ENCODE measurements at regions not wholly inside any gene's neighbourhood (a gene's known extent, or its start where the extent isn't known, plus 50 kb on each side); places are given as distances from the start of the nearest gene placed in this dataset.

DNA sequence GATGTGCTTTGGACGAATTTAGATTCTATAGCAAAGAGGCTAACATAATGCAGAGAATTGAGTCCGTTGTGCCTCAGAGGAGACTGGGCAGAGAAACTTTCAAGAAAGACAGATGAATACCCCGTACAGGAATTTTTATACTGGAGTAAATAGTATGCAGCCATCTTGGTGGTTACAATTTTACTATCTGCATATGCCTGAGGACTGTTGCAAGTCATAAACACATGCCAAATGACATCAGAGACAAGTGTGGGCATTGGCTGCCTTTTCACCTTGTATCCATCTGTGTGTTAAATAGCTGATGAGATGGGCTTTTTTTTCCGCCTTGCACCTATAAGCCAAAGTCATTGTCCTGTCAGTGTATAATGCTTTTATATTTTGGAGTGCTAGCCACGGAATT lies 267.5 kb upstream of the SP4 start:
- DNase-seq: no peak

DNA sequence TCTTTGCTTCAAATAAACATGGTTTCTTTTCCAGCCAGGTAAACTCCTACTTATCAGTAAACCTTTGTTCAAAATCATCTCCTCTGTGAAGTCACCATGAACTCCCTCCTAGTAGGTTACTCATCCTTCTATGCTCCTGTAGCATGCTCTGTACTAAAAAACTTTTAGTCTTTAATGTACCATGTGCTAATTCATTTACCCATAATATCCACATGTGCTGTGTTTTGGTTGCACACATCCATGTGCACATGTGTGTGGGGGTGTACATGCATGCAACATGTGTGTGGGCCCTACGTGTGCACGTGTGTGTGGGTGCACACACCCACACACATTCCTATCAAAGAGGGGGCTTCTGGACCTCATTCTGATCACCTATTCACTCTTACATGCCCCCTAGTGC lies 259.9 kb upstream of the SP4 start:
- no peak for DNase-seq

DNA sequence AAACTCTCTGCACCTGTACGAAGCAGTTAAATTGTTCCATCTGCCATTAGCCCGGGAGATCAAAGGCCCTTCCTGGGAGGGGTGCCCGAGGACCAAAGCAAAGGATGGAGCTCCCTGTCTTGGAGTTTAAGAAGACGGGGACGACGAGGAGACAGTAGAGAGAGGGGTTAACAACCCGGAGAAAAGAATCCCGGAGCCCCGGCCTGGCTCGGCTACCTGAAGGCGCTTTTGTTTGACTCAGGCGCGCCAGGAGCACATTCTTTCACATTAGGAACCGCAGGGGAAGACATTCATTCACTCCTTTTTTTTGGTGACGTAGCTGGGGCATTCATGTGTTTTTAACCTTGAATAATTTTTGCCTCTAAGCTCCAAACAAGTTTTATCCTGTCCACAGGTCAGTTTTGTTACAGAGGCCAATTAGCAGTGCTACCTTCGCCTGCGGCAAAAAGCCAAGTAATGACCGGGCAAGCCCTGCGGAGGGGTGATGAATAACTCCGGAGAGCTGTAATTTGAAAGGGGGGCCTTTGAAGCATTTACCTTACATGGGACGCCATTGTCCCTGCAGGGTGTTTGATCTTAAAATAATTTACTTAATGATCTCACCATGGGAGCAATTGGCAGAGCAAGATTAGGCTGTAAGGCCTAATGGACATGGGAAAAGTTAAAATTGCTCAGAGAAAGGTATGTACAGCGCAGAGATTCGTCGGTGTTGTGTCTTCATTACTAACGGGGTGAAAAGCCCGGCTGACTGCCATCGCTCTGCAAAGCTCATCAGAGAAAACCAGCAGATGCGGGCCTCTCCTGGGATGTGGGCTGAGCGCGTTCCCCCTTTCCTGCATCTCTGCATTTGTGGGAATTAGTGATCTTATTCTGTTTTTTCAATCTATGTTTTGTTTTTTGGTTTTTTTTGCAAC lies 258.0 kb upstream of the SP4 start:
- DNase-seq: no peak

DNA sequence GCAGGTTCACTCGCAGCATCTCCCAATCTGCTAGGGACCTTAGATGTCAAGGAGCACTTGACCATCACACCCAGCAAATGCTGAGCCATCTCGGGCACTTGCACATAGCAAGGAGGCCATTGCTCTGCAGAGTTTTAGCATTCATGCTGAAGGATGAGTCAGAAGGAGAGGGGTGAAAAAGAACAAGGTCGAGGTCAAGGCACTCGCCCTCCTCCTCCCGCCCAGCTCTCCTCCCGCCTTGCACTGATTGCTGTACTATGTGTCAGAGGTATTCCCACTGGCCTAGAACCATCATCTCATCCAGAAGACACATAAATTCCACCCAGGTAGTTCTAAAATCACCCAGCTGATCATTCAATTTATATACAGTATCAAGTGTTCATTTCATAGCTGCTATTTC lies 255.1 kb upstream of the SP4 start:
- no peak for DNase-seq

DNA sequence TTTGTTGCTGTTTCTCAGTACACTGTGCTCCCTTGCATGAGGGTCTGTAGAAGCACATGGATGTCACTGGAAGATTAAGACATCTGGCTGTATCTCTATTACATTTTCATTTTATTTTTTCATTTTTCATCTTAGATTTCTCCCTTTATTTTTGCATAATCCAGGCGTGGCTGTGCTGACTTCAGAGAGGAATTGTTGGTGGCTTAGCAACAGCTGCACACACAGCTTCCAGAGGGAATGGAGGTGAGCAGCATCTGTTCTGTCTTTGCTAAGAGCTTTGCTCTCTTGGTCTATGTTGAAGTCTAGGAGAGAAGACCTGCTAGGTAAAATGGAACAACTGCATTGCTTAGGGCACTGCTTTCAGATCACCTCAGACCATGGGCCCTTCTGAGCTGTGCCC lies 254.4 kb upstream of the SP4 start:
- DNase-seq: no peak

DNA sequence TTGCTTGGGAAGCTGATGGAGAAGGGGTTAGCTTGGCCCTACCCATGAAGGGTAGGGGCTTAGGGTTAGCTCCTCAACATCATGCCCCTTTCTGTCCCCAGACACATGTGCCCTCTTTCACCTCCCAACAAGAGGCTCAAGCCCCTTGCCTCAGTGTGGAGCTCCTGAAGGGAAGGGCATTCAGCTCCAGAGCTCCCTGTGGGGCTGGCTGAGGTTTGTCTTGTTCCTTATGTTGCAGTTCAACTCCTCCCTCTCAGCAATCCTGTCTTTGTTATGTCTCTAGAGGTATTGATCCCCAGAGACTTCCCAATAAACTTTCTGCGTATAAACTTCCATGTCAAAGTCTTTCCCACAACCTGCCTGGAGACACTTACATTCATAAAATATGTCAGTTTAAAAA lies 252.2 kb upstream of the SP4 start:
- DNase-seq: no peak

DNA sequence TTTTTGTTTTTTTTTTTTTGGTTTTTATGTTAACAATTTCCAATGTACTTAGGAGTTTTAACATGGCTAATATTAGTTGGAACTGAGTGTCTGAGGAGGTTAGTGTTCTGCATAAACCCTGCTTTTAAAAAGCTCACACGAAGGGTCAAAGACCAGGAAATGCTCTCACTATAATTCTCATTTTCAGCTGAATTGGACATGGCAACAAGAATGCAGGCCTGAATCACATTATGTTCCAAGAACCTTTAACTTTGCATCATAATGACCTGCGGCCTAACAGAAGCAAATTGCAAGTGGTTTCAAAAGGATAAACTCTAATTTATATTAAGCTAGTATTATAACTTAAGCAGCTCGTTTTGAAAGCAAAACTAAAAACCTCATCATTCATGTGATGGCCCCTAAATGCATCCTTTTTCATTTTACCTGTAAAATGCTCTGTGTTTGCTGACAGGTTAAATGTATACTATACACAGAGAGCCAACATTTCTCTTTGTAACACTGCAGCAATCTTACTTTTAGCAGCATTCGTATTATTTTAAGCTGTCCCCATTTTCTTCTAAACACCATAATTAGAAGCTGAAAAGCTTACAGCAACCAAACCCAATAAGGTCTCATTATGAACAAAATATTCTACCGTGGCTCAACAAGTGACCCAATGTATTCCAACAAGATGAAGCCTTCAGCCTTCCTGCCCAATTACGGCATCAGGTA lies 242.8 kb upstream of the SP4 start:
- DNase-seq: no peak

DNA sequence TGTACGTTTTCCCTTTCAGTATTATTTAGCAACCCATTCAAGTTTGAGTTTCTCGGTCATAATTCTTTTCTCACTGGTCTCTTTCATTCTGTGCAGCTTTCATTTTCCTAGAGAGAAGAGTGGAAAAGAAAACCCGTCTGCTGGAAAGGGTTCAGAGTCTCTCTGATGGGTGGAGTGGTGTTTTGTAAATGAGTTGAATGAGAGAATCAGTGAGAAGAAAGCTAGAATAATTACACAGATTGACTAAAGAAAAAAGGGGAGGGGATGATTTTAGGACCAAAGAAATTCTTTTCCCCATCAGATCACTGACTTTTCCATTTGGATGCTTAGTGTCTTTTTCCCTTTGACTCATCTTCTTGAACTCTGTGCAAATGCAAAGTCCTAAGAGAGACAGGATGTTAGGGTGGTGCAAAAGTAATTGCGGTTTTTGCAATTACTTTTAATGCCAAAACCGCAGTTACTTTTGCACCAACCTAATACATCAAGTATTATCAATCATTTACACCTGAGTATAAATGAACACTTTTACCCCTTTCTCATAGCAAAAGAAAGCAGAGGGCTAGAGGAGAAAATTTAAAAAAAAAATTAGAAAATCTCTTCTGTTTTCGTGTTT lies 242.1 kb upstream of the SP4 start:
- no peak for DNase-seq

DNA sequence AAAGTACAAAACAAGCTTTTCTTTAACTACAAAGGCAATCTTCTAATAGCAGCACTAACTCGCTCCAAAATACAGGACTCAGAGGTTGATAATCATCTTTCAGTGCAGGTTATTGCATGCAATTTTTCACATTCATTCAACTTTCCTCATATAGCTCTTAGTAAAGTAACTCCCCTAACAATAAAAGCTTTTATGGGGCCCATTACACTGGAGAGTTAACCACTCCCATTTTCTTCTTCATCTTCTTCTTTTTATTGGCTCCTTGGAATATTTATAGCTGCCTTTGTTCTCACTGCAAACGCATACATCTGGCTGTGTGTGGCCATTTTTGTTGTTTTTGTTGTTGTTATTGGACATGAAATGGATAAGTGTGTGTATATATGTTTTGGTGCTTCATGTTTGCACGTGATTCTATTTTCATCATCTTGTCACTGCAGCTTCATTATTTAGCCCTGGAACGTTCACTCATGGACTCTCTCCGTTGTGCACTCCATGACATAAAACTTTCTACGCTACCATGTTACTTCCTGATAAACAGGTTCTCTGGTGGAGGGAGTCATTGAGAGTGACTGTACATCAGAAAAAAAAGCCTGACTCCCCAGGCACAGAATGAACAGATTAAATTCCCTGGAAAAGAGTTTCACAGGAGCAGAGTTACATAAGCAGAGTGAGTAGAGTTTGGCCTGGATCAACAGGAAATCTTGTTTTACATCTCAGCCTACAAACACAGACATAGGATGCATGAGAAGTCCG lies 236.4 kb upstream of the SP4 start:
- no peak for DNase-seq

DNA sequence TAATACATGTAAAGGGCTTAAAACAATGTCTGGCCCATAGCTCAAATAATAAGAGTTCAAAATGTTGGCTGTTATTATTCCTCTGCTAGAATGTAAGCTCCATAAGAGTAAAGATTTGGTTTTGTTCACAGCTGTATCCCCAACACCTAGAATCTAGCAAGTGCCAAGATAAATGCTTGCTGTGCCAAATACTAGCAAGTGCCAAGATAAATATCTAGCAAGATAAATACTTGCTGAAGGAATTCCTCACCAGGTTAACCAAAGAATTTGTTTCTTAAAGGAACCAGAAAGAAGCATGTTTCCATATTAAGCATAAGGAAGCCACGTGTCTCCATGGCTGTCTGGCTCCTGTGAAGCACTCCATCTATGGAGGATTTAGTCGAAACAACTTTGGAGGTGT lies 235.2 kb upstream of the SP4 start:
- no peak for DNase-seq

DNA sequence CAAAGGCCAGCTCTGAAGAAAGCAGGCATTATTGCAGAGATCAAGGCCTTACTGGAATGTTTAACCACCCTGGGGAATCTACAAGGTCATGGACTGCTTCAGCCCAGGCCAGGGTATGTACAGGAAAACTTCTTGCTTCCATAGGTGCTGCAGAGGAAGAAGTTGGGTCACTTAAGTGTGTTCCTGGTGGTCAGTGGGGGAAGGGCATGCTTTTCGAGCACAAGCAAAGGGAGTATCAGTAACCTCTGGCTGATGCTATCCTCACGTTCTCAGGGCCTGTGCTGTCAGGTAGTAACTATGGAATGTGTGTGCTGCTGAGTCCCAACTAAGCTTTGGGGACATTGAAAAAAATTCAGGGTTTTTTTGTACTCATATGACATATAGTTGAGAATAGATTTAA lies 234.0 kb upstream of the SP4 start:
- DNase-seq: no peak

DNA sequence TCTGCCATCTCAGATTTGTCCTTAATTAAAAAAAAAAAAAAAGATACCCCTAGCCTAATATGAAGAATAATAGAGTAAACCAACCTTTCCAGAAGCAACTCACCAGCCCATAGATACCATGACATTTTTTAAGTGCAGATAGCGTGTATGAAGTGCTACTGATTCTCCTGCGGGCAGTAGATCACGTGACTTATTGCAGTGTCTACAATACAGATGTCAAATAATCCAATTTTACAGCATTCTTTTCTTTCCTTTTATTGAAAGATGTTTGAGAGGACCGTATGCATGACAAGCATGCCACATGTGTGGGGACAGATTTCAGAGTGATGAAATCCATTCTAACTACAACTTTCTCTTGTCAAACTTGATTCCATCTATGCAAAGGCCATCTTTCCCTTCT lies 232.9 kb upstream of the SP4 start:
- no peak for DNase-seq

DNA sequence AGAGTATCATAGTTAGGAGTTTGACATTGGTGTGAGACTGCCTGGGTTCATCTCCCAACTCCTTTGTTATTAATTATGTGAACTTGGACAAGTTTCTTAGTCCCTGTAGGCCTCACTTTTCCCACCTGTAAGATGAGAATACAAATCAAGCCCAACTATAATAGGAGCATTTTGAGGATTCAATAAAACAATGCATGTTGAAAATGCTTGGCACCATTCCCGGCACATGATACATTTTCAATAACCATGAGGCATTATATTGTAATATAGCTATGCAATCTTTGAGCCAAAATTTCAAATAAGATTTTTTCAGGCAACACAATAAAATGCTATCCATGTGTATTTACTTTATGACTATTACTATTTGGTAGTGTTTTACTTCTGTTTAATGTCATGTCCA lies 229.0 kb upstream of the SP4 start:
- no peak for DNase-seq

DNA sequence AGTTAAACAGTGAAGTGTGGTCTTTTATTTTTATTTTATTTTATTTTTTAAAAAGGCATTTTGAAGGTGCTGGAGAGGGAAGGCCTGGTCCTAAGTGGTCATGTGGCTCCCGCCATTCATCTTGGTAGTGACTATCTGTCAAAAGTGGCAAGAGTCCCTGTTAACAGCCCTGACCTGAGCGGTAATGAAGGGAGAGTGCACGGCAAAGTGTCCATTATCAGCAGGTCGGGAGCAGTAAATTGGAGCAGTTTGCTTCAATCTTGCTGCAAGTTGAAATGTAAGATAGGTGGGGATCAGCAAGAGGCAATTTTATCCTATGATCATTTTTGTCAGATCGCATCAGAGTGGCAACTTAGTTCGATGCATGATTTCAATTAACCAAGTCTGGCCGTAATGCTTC lies 227.4 kb upstream of the SP4 start:
- no peak for DNase-seq

DNA sequence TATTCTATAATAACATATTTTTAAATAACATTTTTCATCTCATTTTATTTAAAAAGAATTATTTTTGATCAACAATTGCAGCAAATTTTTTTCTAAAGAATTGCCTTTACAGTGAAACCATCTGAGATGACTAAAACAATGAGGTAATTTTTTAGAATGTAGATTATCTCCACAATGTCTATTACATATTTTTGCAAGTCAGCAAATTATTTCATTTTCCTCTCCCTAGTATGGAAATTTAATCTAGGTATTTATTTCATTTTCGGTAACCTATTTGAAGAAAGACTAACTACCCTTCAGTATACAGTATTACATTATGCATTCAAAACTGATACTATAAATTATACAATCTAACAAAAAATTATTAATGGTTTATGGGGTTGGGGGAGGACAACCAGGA lies 213.2 kb upstream of the SP4 start:
- no peak for DNase-seq

DNA sequence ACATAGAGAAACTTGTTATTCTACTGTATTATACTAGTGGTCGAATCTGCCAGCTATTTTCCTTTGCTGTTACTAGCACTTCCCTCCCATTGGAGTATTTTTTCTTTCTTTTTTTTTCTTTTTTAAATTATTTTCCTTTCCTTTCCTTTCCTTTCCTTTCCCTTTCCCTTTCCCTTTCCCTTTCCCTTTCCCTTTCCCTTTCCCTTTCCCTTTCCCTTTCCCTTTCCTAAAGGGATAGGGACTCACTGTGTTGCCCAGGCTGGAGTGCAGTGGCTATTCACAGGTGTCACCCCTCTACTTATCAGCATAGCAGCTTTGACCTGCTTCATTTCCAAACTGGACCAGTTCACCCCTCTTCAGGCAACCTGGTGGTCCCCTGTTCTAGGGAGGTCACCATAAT lies 212.6 kb upstream of the SP4 start:
- no peak for DNase-seq

DNA sequence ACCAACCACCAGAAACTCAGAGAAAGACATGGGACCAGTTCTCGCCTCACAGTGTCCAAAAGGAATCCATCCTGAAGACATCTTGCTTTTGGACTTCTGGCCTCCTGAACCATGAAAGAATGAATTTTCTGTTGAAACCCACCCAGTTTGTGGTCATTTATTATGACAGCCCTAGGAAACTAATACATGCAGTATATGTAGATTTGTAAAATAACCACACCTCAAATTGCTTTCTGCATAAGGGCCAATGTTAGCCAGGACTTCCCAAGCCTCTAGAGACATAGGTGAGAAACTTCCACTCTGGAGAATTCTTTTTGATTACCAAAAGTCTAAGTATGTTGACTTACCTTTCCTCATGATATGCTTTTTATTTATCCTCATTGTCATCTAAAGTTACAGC lies 210.5 kb upstream of the SP4 start:
- no peak for DNase-seq

DNA sequence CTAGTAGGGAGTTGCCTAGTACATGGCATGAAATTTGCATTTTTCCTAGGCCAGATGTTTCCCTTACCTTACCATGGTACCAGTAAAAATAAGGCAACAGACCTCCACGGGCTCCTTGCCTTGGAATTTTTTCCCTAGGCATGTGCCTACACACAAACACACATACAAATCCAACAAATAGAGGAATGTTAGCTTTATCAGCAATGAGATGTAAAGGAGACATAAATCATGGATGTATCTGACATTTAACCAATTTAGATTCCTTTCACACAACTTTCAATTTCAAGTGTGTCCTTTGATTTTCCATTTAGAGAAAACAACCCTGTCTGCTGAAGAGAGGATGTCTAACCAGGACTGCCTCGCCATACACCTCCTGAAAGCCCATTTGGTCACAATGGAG lies 209.7 kb upstream of the SP4 start:
- DNase-seq: no peak

DNA sequence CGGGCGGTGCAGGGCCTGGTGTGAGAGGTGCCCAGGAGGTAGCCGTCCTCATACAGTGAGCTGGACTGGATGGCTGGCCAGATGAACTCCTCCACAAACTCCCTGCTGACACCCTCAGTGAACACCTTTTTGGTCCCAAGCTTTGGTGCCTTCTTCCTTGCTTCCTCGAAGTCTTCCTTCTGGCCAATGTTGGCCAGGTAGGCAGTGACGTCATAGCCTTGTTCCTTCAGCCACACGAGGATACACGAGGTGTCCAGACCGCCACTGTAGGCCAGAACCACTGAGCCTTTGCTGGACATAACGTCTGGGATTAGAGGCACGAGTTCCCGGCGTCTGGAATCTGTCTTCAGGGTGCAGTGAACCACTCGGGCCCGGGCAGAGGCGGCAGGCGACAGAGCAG lies 206.8 kb upstream of the SP4 start:
- DNase-seq: no peak

DNA sequence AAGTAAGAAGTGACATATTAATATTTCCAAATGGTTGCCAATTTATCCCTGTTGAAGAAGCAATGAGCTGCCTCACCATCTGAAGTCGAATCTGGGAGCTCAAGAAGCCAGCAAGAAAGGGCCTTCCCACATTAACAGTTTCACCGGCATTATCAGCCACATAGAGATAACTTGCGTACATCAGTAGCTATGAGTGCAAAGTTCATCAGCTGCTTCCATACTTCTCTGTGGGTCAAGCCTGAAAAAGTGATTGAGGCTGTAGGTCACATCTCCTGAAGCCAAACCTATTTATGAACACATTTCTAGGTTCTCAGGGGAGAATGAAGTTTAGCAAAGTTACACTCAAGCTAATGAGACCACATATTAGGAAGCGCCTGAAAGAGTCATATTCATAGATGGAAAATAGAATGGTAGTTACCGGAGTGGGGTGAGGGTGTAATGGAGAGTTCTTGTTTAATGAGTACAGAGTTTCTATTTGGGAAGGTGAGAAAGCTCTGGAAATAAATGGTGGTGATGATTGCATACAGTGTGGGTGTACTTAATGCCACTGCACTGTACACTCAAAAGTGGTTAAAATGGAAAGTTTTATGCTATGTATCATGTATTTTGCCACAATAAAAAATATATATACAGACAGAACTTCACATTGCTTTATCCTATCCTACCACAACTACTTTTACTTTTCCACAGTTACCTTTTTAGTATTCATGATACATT lies 189.3 kb upstream of the SP4 start:
- no peak for DNase-seq

DNA sequence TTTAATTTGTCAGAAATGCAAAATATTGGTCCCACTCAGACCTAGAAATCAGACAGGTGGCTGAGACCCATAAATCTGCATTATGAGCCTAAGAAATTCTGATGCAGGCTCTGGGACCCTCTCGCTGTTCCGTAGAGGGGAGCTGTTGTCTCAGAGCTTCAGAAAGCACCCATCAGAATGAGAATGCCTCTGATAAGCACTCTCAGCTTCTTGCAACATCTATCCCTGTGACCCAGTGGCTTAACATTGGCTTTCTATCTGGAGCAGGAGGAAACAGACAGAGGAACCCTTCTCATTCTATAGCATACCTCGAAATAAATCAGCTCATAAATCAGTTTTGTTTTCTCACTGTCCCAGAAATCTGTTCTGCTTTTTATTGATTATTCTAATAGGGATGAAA lies 184.6 kb upstream of the SP4 start:
- DNase-seq: no peak

DNA sequence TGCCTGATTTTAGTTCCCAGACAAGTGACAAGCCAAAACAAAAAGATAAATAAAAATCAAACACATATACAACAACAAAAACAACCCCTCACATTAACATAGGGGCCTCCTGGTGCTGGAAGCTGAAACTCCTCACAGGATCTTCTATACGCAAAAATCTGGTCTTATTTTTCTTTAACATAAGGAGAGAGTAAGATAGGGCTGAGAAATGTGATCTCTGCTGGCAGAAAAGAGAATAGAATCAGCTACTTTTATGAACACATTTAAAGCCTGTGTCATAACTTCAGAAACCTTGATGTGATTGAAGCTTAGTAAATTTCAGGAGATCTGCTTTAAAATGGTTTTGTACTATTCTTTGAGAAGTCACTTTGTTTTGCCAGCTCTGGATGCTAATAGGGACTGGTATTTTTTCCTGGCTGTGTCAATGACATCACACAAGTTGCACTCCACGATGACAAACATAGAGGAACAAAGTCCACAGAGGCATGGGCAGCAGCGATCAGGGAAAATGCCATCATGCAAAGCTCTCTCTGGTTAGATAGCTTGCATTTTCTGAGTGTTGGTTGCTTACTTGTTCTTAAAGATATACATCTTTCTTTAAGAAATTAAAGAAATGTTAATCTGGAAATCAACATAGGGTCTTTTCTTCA lies 176.6 kb upstream of the SP4 start:
- no peak for DNase-seq

All from NCI-H2029 (cell line).